D721Med (cell line): ENCODE measurements at regions not wholly inside any gene's neighbourhood (a gene's known extent, or its start where the extent isn't known, plus 50 kb on each side); places are given as distances from the start of the nearest gene placed in this dataset.
"Not testable (repeated sequence)": the region's sequence is repeated elsewhere in the genome, so short reads cannot be mapped to it uniquely, and the experiment has no call there.

Source experiments
- DNase-seq: peaks from one replicate; pipeline ENCODE4 v3.0.0; 2011; ENCODE audit warnings: low spot score; ENCODE audit not compliant: insufficient read length
- FAIRE-seq: peaks from 2 replicates; lab custom pipeline; 2011; peaks lifted over from hg19 to GRCh38; lab: Jason Lieb, UNC
- CTCF ChIP-seq: IDR thresholded peaks from 2 replicates; pipeline ENCODE4 v1.5.1; 2012; ENCODE audit warnings: mild to moderate bottlenecking, control low read depth; ENCODE audit not compliant: insufficient read depth; ENCODE audit errors: missing control alignments

- TF ChIP-seq CTCF = no peak
- FAIRE-seq (peak; percentile 95), DNase-seq (no peak)
Measured at GRCh38 chr18:57889841-57890240, 86.7 kb upstream of the ATP8B1 start.

GRCh38 chr18:57887543-57888383, 84.6 kb upstream of the ATP8B1 start:
- DNase-seq = no peak
- TF ChIP-seq CTCF = no peak
- no peak for FAIRE-seq

GRCh38 chr18:57885931-57886330, 82.8 kb upstream of the ATP8B1 start:
- no peak for TF ChIP-seq CTCF
- FAIRE-seq (peak; percentile 75), DNase-seq (no peak)

- FAIRE-seq (no peak), DNase-seq (no peak)
- TF ChIP-seq CTCF = no peak
Measured at GRCh38 chr18:57882465-57882864, 79.3 kb upstream of the ATP8B1 start.

GRCh38 chr18:57881818-57882413, 78.8 kb upstream of the ATP8B1 start:
- DNase-seq = peak; percentile 62
- peak; percentile 100 for FAIRE-seq
- peak; percentile 97 for TF ChIP-seq CTCF

GRCh38 chr18:57879924-57880323, 76.8 kb upstream of the ATP8B1 start:
- not testable (repeated sequence) for DNase-seq, FAIRE-seq

GRCh38 chr18:57869221-57869620, 66.1 kb upstream of the ATP8B1 start:
- TF ChIP-seq CTCF = no peak
- no peak for FAIRE-seq

More at GRCh38 chr18:57869221-57869620, 66.1 kb upstream of the ATP8B1 start:
- no peak for DNase-seq
